ENCODE measurements at regions not wholly inside any gene's neighbourhood (a gene's known extent, or its start where the extent isn't known, plus 50 kb on each side); places are given as distances from the start of the nearest gene placed in this dataset.

DNA sequence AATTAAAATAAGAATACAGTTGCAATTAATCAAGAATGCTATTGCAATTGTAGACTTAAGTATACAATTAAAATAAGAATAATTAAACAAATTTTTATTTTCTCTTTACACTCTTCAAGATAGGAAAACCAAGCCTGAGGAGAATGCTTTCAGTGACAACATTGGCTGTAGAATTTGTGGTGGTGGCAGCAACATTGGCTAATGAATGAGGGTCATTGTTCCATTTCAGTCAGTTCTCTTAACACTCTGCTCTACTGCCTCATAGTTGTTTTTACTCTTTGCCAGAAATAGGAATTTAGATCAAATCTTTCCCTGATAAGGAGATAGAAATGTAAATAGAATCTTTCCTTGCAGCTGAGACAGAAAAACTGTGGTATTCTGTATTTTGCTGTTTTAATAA, 391.6 kb downstream of the PCDH20 start:
- H3K36me3 ChIP-seq (ENCODE audit: low read depth, missing control alignments): no peaks in the 10 kb centered on the region
- intact Hi-C loops (cut with DNase I; ENCODE audit: low total_unique reads): no loop called here
- H3K27me3 ChIP-seq: no peaks in the 10 kb centered on the region
- H3K4me1 ChIP-seq: no peaks in the 10 kb centered on the region
- no peak for DNase-seq
- H3K27ac ChIP-seq: no peak overlapping the region
- no peaks in the 10 kb centered on the region for H3K9me3 ChIP-seq
- H3K4me3 ChIP-seq: no peak overlapping the region
- TF ChIP-seq, protein P1, sequence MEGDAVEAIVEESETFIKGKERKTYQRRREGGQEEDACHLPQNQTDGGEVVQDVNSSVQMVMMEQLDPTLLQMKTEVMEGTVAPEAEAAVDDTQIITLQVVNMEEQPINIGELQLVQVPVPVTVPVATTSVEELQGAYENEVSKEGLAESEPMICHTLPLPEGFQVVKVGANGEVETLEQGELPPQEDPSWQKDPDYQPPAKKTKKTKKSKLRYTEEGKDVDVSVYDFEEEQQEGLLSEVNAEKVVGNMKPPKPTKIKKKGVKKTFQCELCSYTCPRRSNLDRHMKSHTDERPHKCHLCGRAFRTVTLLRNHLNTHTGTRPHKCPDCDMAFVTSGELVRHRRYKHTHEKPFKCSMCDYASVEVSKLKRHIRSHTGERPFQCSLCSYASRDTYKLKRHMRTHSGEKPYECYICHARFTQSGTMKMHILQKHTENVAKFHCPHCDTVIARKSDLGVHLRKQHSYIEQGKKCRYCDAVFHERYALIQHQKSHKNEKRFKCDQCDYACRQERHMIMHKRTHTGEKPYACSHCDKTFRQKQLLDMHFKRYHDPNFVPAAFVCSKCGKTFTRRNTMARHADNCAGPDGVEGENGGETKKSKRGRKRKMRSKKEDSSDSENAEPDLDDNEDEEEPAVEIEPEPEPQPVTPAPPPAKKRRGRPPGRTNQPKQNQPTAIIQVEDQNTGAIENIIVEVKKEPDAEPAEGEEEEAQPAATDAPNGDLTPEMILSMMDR (IDR thresholded peaks at IDR 0.05): no peak
- no peak for TF ChIP-seq POLR2A (IDR thresholded peaks at IDR 0.05)

DNA sequence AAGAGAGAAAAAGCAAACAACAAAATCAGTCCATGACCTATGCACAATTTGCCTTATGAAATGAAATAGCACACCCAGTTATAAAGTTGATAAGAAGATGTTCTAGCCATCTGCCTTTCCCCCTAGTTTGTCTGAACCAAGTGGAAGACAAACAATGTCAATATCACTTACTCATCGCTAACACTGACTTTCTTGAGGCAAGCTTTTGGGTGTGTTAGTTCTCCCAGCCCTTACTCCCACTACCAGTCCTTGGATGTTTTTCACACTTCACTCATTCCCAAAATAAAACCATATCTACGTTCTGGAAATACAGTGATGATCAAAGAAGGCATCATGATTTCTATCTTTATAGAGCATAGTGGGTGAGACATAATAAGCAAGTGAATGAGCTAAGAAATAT, 393.8 kb downstream of the PCDH20 start:
- WGBS, 2 donors: 70 to 84% methylated on average over 2 of the region's 2 CpGs
- Histone ChIP-seq H3K27ac (no peak overlapping the region), H3K4me3 (no peak overlapping the region), H3K9me3 (no peaks in the 10 kb centered on the region), H3K27me3 (no peaks in the 10 kb centered on the region), H3K36me3 (ENCODE audit: low read depth, missing control alignments) (no peaks in the 10 kb centered on the region), H3K4me1 (no peaks in the 10 kb centered on the region)
- no peak for DNase-seq
- no peak for TF ChIP-seq POLR2A (IDR thresholded peaks at IDR 0.05)
- TF ChIP-seq, protein P1 (IDR thresholded peaks at IDR 0.05): no peak
- intact Hi-C loops (cut with DNase I; ENCODE audit: low total_unique reads): no loop called here

DNA sequence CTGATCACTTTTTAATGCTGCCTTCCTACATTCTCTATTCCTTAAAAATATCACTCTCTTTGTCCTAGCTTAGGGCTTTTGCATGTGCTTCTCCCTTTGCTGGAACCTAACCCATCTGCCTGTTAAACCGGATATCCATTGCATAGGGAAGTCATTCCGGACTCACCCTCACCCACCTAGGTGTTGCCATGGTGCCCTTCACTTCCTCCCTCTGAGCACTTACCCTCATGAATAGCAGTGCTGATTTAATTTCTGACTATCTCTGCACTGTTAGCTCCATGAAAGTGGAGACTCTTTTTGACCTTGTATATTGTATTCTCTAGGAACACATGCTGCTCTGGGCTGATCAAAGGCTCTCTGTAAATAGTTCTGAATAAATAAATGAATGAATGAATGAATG, 401.9 kb downstream of the PCDH20 start:
- no peaks in the 10 kb centered on the region for H3K4me1 ChIP-seq
- WGBS, 2 donors: 75 to 90% methylated on average over 2 of the region's 2 CpGs
- H3K9me3 ChIP-seq: no peaks in the 10 kb centered on the region

DNA sequence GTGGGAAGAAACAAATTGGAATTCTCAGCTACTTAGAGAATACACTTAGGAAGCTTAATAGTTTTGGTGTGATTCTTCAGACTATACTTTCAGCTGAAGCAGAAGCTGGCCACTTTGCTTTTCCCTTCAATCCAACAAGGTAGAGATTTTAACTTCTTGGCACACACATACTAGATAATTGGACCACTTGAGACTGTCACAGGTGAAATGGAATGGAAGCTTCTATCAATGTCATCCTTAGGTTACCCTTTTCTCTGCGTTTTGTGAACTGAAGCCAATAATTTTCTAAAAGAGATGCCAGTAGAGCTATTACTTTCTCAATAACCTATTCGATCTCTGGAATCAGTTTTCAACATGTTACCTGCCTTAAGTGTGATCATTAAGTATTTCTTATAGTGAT, 405.3 kb downstream of the PCDH20 start:
- no peak overlapping the region for H3K27ac ChIP-seq
- H3K27me3 ChIP-seq: no peaks in the 10 kb centered on the region
- H3K4me1 ChIP-seq: no peaks in the 10 kb centered on the region
- no peaks in the 10 kb centered on the region for H3K36me3 ChIP-seq (ENCODE audit: low read depth, missing control alignments)
- intact Hi-C loops (cut with DNase I; ENCODE audit: low total_unique reads): no loop called here
- no peak overlapping the region for H3K4me3 ChIP-seq
- WGBS, 2 donors: 62 to 76% methylated on average over 2 of the region's 2 CpGs
- TF ChIP-seq POLR2A (IDR thresholded peaks at IDR 0.05): no peak
- TF ChIP-seq, protein P1 (IDR thresholded peaks at IDR 0.05): no peak
- H3K9me3 ChIP-seq: no peaks in the 10 kb centered on the region
- no peak for DNase-seq

More for the DNA sequence above, 401.9 kb downstream of the PCDH20 start:
- no peak overlapping the region for H3K27ac ChIP-seq
- no peaks in the 10 kb centered on the region for H3K36me3 ChIP-seq (ENCODE audit: low read depth, missing control alignments)
- no peak for DNase-seq
- H3K4me3 ChIP-seq: no peak overlapping the region
- intact Hi-C loops (cut with DNase I; ENCODE audit: low total_unique reads): no loop called here
- TF ChIP-seq, protein P1 (IDR thresholded peaks at IDR 0.05): no peak
- no peak for TF ChIP-seq POLR2A (IDR thresholded peaks at IDR 0.05)
- no peaks in the 10 kb centered on the region for H3K27me3 ChIP-seq

DNA sequence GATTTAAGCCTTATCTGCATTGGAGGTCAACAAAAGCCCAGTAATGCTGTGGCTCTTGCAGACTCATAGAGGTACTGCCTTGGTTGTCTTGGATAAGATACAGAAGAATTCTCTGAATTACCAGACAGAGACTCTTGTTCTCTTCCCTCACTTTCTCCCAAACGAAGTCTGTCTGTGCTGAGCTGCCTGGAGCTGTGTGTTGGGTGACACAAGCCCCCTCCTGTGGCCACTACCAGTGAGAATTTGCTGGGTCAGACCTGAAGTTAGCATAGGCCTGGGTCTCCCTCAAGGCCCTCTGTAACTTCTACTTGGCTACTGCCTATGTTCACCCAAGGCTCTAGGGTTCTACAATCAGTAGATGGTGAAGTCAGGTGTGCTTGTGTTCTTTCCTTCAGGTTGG, 413.0 kb downstream of the PCDH20 start:
- H3K9me3 ChIP-seq: no peaks in the 10 kb centered on the region
- intact Hi-C loops (cut with DNase I; ENCODE audit: low total_unique reads): no loop called here
- 70 to 75% methylated on average over 1 of the region's 1 CpG for WGBS, 2 donors
- H3K36me3 ChIP-seq (ENCODE audit: low read depth, missing control alignments): no peaks in the 10 kb centered on the region
- TF ChIP-seq, protein P1 (IDR thresholded peaks at IDR 0.05): no peak
- TF ChIP-seq POLR2A (IDR thresholded peaks at IDR 0.05): no peak
- H3K27ac ChIP-seq: no peak overlapping the region
- no peak for DNase-seq
- H3K4me1 ChIP-seq: no peaks in the 10 kb centered on the region
- H3K27me3 ChIP-seq: no peaks in the 10 kb centered on the region
- H3K4me3 ChIP-seq: no peak overlapping the region
